OCI-LY7 (cell line): ENCODE measurements at regions not wholly inside any gene's neighbourhood (a gene's known extent, or its start where the extent isn't known, plus 50 kb on each side); places are given as distances from the start of the nearest gene placed in this dataset.

Experiments used
- BruUV-seq: library from RNA; stranded (reverse); fragments of 400-500 nt; replicated peaks from 2 replicates; lab custom pipeline; 2021; lab: Mats Ljungman, UMichigan
- CTCF ChIA-PET: fragments of 300-600 bp; sonication (Branson Sonifier 250); formaldehyde crosslinking; loops from one replicate; lab custom pipeline; 2022; ENCODE audit warnings: antibody characterized with exemption; ENCODE audit not compliant: unreplicated experiment; lab: Charles Lee
- POLR2A ChIA-PET: fragments of 300-600 bp; sonication (Branson Sonifier 250); formaldehyde crosslinking; loops from one replicate; lab custom pipeline; 2022; ENCODE audit warnings: antibody characterized with exemption; lab: Charles Lee
- DNase-seq: peaks from one replicate; pipeline ENCODE4 v3.0.0-alpha.2; 2015; ENCODE audit warnings: low spot score
- H2AFZ ChIP-seq: fragments of 200-600 bp; sonication (generic), shearing (Covaris generic); 2 replicates; pipeline ENCODE4 v1.6.1; 2014; ENCODE audit warnings: mild to moderate bottlenecking, antibody characterized with exemption, low read length, moderate library complexity
- H3K27ac ChIP-seq: fragments of 200-600 bp; sonication (generic); 2 replicates; pipeline ENCODE4 v1.5.1; 2014; ENCODE audit warnings: mixed run types, low read depth, mild to moderate bottlenecking, moderate library complexity, low read length, inconsistent platforms; ENCODE audit not compliant: poor library complexity, severe bottlenecking
- H3K36me3 ChIP-seq: fragments of 200-600 bp; sonication (generic); 2 replicates; pipeline ENCODE4 v1.6.1; 2014; ENCODE audit warnings: mild to moderate bottlenecking, antibody characterized with exemption, low read length, moderate library complexity, mixed read lengths; ENCODE audit not compliant: insufficient read depth
- H3K4me1 ChIP-seq: fragments of 200-600 bp; sonication (generic); 2 replicates; pipeline ENCODE4 v1.5.1; 2014; ENCODE audit warnings: mild to moderate bottlenecking, low read length; ENCODE audit not compliant: insufficient read depth, poor library complexity, severe bottlenecking
- H3K4me2 ChIP-seq: fragments of 200-600 bp; sonication (generic); 2 replicates; pipeline ENCODE4 v1.6.1; 2014; ENCODE audit warnings: mild to moderate bottlenecking, low read length
- H3K4me3 ChIP-seq: fragments of 200-600 bp; sonication (generic); 2 replicates; pipeline ENCODE4 v1.5.1; 2014; ENCODE audit warnings: mild to moderate bottlenecking, low read depth, low read length; ENCODE audit not compliant: poor library complexity, severe bottlenecking
- H3K79me2 ChIP-seq: fragments of 200-600 bp; sonication (generic); 2 replicates; pipeline ENCODE4 v1.6.1; 2016; ENCODE audit warnings: low read depth, mild to moderate bottlenecking, low read length, moderate library complexity, mixed read lengths; ENCODE audit not compliant: insufficient read depth
- H3K9me2 ChIP-seq: fragments of 200-600 bp; sonication (generic); 2 replicates; pipeline ENCODE4 v1.6.1; 2016; ENCODE audit warnings: mild to moderate bottlenecking, low read length, mixed read lengths; ENCODE audit not compliant: insufficient read depth
- H3K9me3 ChIP-seq: fragments of 200-600 bp; sonication (generic); 2 replicates; pipeline ENCODE4 v1.6.1; 2014; ENCODE audit warnings: mild to moderate bottlenecking, mixed run types, low read length, mixed read lengths
- H4K20me1 ChIP-seq: fragments of 200-600 bp; sonication (generic); 2 replicates; pipeline ENCODE4 v1.6.1; 2014; ENCODE audit warnings: mild to moderate bottlenecking, antibody characterized with exemption, low read length, moderate library complexity, mixed read lengths; ENCODE audit not compliant: insufficient read depth
- CTCF ChIP-seq: fragments of 200-600 bp; sonication (generic); conservative IDR thresholded peaks from 2 replicates; pipeline ENCODE4 v1.5.1; 2014; ENCODE audit warnings: mild to moderate bottlenecking, antibody characterized with exemption, low read length, moderate library complexity, mixed read lengths
- EZH2phosphoT487 ChIP-seq: fragments of 200-600 bp; sonication (generic); IDR thresholded peaks from 2 replicates; pipeline ENCODE4 v1.6.1; 2018; ENCODE audit warnings: low read depth, borderline replicate concordance, mild to moderate bottlenecking, mixed run types, antibody characterized with exemption, low read length, moderate library complexity, mixed read lengths
- intact Hi-C: fragments of 100-400 bp; cut with micrococcal nuclease; formaldehyde crosslinking; loops from one replicate; pipeline ENCODE4 v1.10.0; 2022; ENCODE audit not compliant: unreplicated experiment

DNA sequence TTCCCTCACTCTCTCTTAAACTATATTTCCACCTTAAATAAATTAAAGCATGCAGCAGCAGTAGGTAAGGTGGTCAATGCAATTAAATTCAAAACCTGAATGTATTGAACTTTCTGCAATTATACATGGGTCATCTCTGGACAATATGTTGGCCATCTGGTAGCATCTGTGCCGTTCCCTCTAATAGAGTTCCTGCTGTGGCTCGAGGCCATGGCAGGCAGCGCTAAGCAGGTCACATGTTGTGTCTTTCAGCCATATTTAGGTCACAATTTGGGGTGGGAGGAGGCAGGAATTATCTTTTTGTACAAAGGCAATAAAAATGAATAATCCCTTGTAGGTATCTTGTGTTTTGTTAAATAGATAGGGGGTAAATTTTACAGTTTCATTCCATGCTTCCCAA is 676.2 kb downstream of the ZEB2 start:
- H3K4me2 ChIP-seq = no peak overlapping the region
- no peaks in the 10 kb centered on the region for H3K79me2 ChIP-seq
- H2AFZ ChIP-seq = no peak overlapping the region
- H3K27ac ChIP-seq = no peak overlapping the region
- no peak for TF ChIP-seq EZH2phosphoT487
- TF ChIP-seq CTCF = no peak
- no peaks in the 10 kb centered on the region for H3K4me1 ChIP-seq
- H3K36me3 ChIP-seq = no peaks in the 10 kb centered on the region
- no TSS peak for BruUV-seq
- no peaks in the 10 kb centered on the region for H3K9me2 ChIP-seq
- DNase-seq = no peak
- CTCF ChIA-PET = no interaction called here
- intact Hi-C loops = no loop called here
- POLR2A ChIA-PET = no interaction called here
- H3K4me3 ChIP-seq = no peak overlapping the region
- H4K20me1 ChIP-seq = no peaks in the 10 kb centered on the region
- H3K9me3 ChIP-seq = no peaks in the 10 kb centered on the region

GRCh38 chr2:143842836-143843235 is 677.1 kb downstream of the ZEB2 start:
- ChIA-PET CTCF (no interaction called here), POLR2A (no interaction called here)
- H3K9me2 ChIP-seq = no peaks in the 10 kb centered on the region

More at GRCh38 chr2:143842836-143843235, 677.1 kb downstream of the ZEB2 start:
- TF ChIP-seq CTCF = no peak
- TF ChIP-seq EZH2phosphoT487 = no peak
- BruUV-seq = no TSS peak
- H3K36me3 ChIP-seq = no peaks in the 10 kb centered on the region
- no peaks in the 10 kb centered on the region for H3K4me1 ChIP-seq
- no peak overlapping the region for H3K4me3 ChIP-seq
- no peak overlapping the region for H2AFZ ChIP-seq
- intact Hi-C loops = no loop called here
- H3K9me3 ChIP-seq = no peaks in the 10 kb centered on the region
- DNase-seq = no peak
- H3K79me2 ChIP-seq = no peaks in the 10 kb centered on the region
- H3K4me2 ChIP-seq = no peak overlapping the region
- no peaks in the 10 kb centered on the region for H4K20me1 ChIP-seq
- H3K27ac ChIP-seq = no peak overlapping the region
